ENCODE measurements at regions not wholly inside any gene's neighbourhood (a gene's known extent, or its start where the extent isn't known, plus 50 kb on each side); places are given as distances from the start of the nearest gene placed in this dataset.

GRCh38 chr17:77306790-77307478 lies 166.2 kb downstream of the SEC14L1 start:
- FAIRE-seq (no peak), DNase-seq (ENCODE audit: insufficient read length, low spot score) (no peak)

GRCh38 chr17:77307479-77308198 lies 166.9 kb downstream of the SEC14L1 start:
- FAIRE-seq (no peak), DNase-seq (ENCODE audit: insufficient read length, low spot score) (no peak)

GRCh38 chr17:77308861-77309726 lies 168.3 kb downstream of the SEC14L1 start:
- no peak for DNase-seq (ENCODE audit: insufficient read length, low spot score)

GRCh38 chr17:77310336-77310735 lies 169.6 kb downstream of the SEC14L1 start:
- no peak for FAIRE-seq
- DNase-seq (ENCODE audit: insufficient read length, low spot score): no peak

More at GRCh38 chr17:77308861-77309726, 168.3 kb downstream of the SEC14L1 start:
- no peak for FAIRE-seq

GRCh38 chr17:77311371-77311981 lies 170.7 kb downstream of the SEC14L1 start:
- FAIRE-seq: no peak
- no peak for DNase-seq (ENCODE audit: insufficient read length, low spot score)

- FAIRE-seq: no peak
These were observed 171.4 kb downstream of the SEC14L1 start for GRCh38 chr17:77312061-77312701.

GRCh38 chr17:77312786-77313599 lies 172.2 kb downstream of the SEC14L1 start:
- no peak for DNase-seq (ENCODE audit: insufficient read length, low spot score)
- no peak for FAIRE-seq

More at GRCh38 chr17:77312061-77312701, 171.4 kb downstream of the SEC14L1 start:
- DNase-seq (ENCODE audit: insufficient read length, low spot score): no peak

GRCh38 chr17:77313831-77314230 lies 173.1 kb downstream of the SEC14L1 start:
- FAIRE-seq: no peak
- DNase-seq (ENCODE audit: insufficient read length, low spot score): no peak

- no peak for FAIRE-seq
- no peak for DNase-seq (ENCODE audit: insufficient read length, low spot score)
These were observed 173.8 kb downstream of the SEC14L1 start for GRCh38 chr17:77314601-77315000.

GRCh38 chr17:77315010-77315409 lies 174.2 kb downstream of the SEC14L1 start:
- FAIRE-seq (no peak), DNase-seq (ENCODE audit: insufficient read length, low spot score) (no peak)

GRCh38 chr17:77315551-77316190 lies 174.9 kb downstream of the SEC14L1 start:
- no peak for FAIRE-seq

GRCh38 chr17:77316191-77316641 lies 175.4 kb downstream of the SEC14L1 start:
- no peak for DNase-seq (ENCODE audit: insufficient read length, low spot score)
- no peak for FAIRE-seq

More at GRCh38 chr17:77315551-77316190, 174.9 kb downstream of the SEC14L1 start:
- DNase-seq (ENCODE audit: insufficient read length, low spot score): no peak

- FAIRE-seq (no peak), DNase-seq (ENCODE audit: insufficient read length, low spot score) (no peak)
These were observed 175.9 kb downstream of the SEC14L1 start for GRCh38 chr17:77316651-77317050.

- FAIRE-seq: no peak
- DNase-seq (ENCODE audit: insufficient read length, low spot score): no peak
These were observed 176.5 kb downstream of the SEC14L1 start for GRCh38 chr17:77317091-77317750.

- no peak for DNase-seq (ENCODE audit: insufficient read length, low spot score)
- FAIRE-seq: no peak
These were observed 177.3 kb downstream of the SEC14L1 start for GRCh38 chr17:77318021-77318420.

GRCh38 chr17:77318491-77319210 lies 177.9 kb downstream of the SEC14L1 start:
- FAIRE-seq: peak; percentile 21
- DNase-seq (ENCODE audit: insufficient read length, low spot score): no peak

GRCh38 chr17:77319211-77320043 lies 178.7 kb downstream of the SEC14L1 start:
- peak; percentile 82 for FAIRE-seq
- peak; percentile 63 for DNase-seq (ENCODE audit: insufficient read length, low spot score)
